H4 (cell line): ENCODE measurements at regions not wholly inside any gene's neighbourhood (a gene's known extent, or its start where the extent isn't known, plus 50 kb on each side); places are given as distances from the start of the nearest gene placed in this dataset.
"Not testable (repeated sequence)": the region's sequence is repeated elsewhere in the genome, so short reads cannot be mapped to it uniquely, and the experiment has no call there.

Experiments used
- DNase-seq: peaks from one replicate; pipeline ENCODE4 v3.0.0-alpha.2; 2015; ENCODE audit warnings: low spot score

- DNase-seq, result no peak
Measured at GRCh38 chr2:144999936-145000335, 480.0 kb upstream of the ZEB2 start.

DNA sequence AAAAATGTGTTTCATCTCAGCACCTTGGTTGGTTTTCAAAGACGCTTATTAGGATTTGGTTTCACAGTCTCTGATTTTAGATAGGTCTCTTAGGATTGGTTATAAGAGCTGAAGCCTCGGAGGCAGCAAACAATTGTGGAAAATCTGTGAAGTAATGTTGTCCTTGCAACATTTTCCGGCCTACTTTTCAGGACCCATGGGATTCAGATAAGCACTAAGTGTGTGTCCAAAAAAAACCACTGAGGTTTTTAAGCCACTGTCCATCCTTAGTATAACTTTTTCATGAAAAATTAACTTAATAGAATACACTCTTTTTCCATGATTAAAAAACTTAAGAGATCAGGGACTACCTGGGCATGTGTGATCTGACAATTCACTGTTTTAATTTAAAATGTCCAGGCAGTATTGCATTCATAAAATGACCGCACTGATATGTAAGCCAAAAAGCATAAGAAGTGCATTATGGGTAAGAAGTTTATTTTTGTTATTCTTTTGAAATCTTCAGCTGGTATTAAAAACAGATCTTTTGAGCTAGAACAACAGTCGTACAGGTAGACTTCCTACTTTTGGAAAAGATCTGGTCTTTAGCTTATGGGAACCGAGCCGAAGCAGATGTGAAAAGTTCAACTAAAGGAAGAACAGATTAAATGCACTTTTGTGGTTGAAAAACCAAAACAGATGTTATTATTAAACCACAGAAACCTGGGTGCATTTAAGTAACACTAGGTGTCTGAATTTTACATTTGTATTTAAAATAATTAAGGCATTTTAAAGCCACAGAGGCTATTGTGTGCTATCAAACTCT, 479.4 kb upstream of the ZEB2 start:
- no peak for DNase-seq

GRCh38 chr2:144998435-144998834, 478.5 kb upstream of the ZEB2 start:
- DNase-seq, result no peak

GRCh38 chr2:144996225-144996795, 476.4 kb upstream of the ZEB2 start:
- DNase-seq, result no peak

- DNase-seq, result no peak
Measured at GRCh38 chr2:144995482-144995881, 475.6 kb upstream of the ZEB2 start.

DNA sequence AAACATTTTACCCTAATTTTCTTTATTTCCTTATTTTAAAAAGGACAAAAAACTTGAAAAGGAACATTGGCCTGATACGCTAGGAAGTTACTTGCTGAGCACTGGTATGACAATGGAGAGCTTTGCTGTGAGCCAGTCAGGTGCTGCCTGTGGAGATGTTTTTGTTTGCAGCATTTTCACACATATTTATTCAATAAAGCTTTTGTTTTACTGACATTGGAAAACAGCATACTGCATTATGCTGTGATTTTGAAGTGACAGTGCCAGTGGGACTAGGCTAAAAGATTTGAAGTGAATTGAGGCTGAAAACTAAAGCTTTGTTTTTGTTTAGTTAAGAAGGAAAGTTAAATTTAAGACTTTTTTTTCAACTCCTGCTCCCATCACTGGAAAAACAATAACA, 470.7 kb upstream of the ZEB2 start:
- DNase-seq, result no peak

DNA sequence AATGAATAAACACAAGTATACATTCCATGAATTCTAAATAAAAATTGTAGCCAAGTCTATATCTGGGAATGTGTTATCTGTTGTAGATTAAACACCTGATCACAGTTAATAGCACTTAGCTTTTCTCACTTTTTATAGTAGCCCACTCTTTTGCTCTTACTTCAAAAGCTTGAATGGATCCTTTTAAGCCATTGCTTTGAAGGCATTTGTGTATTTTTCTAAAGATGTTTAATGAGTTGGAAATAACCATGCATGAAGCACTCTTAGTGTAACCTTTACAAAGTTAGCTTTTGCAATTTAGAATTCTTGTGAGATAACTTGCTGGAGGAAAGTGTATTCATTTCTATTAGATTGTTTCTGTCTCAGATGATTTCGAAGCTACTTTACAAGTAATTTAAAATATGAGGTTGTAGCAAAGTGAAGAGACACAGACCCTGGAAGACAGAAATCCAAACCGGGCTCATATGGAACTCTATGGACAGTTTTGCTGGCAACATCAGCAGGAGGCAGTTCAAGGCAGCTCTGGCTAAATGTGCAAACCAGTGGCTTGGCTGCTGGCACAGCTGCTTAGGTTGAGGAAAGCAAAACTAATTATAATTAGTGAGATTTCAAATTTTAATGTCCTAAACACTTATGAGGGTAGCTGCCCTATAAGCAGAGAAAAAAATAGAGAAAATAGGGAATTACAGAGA, 469.8 kb upstream of the ZEB2 start:
- no peak for DNase-seq

GRCh38 chr2:144988591-144988990, 468.7 kb upstream of the ZEB2 start:
- DNase-seq, result no peak

DNA sequence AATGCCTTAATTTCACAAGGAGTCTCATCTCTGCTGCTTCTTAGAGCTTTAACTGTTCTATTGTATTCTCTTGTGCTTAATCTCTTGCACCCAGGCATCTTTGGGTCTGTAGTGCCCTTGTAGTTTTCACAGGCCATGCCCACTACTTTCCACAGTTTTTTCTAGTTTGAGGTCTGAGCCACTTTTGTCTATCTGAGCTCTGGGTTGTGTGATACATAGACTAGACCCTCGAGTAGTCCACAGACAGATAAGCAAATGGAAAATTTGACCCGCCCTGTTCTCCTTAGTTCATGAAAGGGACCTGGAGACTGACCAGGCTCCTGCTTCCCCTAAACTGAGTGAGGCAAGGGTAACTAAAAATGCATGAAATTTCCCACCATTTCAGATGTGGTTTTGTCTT, 466.8 kb upstream of the ZEB2 start:
- no peak for DNase-seq

DNA sequence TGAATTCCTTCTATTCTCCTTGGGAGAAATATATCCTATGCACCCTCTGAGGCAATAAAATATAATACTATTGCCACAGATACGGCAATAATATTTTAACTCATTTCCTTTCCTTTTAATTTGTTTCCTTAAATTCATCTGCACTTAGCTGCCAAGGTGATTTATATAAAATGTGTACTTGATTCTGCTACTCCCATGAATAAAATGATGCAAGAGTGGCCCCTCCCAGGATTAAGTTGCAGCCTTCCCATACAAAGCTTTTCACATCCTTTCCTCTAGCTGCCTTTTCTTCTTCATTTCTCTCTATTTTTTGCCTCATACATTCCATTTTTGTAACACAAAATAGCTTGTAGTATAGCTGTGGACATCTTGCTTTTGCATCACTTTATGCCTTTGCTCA, 464.1 kb upstream of the ZEB2 start:
- DNase-seq, result no peak

GRCh38 chr2:144983107-144983506, 463.2 kb upstream of the ZEB2 start:
- no peak for DNase-seq

DNA sequence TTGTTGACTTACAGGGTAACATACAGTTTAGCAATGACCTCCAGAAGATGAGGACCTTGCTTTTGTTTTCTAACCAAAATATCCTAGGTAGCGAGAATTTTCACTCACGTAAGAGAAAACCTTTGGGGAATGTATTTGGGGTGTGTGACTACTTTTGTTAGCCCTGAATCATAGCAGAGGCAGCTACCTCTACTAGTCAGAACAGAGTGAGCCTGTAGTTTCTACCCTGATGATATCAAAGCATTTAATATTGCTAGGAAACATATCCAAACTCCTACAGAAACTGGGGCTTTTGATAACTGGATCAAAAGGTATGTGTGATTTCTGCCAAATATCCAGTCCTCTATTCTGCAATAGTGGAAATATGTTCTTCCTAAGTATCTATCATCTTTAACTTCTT, 462.6 kb upstream of the ZEB2 start:
- DNase-seq, result no peak

DNA sequence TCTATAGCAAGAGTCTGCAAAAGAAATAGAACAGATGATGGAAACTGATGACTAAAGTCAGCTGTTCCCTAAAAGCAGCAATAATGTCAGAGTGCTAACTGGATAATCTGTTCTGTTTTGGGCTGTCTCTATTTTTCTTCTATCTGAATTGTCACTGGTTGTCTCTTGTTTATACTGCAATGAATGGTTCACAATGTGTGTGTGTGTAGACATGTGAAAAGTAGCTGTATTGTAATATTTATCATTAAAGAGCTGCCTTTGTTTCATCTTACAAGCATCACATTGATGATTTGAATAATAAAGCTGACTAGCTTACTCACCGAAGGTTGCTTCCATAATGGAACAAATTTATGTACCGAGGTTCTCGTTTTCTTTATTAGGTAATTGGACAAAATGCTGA, 456.0 kb upstream of the ZEB2 start:
- DNase-seq, result no peak

DNA sequence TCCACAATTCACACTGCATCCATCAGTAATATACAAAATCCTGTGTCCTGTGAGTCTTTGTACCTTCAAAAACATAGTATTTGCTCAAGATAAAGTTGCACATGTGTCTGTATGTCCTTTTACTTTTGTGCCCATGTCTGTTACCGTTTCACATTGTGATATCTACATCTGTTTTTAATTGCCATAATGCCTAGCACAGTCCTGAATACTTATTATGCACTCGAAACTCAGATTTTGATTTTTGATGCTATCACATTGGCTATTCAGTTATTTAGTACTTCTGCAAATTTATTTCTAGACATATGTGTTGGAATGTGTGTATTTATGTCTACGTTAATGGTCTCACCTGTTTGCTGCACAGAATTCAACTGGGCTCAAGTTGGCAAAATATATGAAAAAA, 452.8 kb upstream of the ZEB2 start:
- no peak for DNase-seq

- DNase-seq, result no peak
Measured at GRCh38 chr2:144971786-144972335, 451.9 kb upstream of the ZEB2 start.

DNA sequence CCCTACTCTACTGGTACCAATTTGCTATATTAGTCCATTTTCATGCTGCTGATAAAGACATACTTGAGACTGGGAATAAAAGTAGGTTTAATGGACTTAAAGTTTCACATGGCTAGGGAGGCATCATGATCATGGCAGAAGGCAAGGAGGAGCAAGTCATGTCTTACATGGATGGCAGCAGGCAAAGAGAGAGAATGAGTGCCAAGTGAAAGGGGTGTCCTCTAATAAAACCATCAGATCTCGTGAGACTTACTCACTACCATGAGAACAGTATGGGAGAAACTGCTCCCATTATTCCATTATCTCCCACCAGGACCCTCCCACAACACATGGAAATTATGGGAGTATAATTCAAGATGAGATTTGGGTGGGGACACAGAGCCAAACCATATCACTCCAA, 450.5 kb upstream of the ZEB2 start:
- DNase-seq, result not testable (repeated sequence)

DNA sequence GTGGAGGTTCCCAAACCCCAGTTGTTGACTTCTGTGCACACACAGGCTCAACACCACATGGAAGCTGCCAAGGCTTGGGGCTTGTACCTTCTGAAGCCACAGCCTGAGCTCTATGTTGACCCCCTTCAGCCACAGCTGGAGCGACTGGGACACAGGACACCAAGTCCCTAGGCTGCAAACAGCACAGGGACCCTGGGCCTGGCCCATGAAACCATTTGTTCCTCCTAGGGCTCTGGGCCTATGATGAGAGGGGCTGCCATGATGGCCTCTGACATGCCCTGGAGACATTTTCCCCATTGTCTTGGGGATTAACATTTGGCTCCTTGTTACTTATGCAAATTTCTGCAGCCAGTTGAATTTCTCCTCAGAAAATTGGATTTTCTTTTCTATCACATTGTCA, 449.6 kb upstream of the ZEB2 start:
- DNase-seq, result not testable (repeated sequence)

DNA sequence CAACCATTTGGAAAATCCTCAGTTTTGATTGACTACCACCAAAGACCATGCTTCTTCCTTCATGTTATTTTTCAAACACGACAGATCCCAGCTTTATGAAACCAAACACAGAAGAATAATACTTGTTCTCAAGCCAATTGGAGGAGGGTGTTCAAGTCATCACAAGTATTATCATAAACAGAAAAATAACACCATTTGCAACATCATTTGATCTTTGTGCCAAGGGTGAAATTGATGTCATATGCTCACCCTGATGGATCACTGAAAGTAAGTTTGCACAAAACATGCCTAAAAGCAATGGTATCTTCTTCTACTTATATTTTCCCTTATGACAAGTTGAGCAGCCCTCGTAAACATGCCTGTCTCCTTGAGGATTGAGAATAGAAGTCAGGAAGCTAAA, 448.0 kb upstream of the ZEB2 start:
- DNase-seq, result no peak

DNA sequence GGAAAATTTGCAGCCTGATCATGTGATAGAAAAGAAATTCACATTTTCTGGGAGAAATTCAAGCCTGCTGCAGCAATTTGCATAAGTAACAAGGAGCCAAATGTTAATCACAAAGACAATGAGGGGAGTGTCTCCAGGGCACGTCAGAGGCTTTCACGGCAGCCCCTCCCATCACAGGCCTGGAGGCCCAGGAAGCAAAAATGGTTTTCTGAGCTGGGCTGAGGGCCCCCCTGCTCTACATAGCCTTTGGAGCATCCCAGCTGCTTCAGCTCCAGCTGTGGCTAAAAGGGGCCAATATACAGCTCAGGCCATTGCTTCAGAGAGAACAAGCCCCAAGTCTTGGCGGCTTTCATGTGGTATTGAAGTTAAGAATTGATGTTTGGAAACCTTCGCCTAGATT, 445.3 kb upstream of the ZEB2 start:
- no peak for DNase-seq

DNA sequence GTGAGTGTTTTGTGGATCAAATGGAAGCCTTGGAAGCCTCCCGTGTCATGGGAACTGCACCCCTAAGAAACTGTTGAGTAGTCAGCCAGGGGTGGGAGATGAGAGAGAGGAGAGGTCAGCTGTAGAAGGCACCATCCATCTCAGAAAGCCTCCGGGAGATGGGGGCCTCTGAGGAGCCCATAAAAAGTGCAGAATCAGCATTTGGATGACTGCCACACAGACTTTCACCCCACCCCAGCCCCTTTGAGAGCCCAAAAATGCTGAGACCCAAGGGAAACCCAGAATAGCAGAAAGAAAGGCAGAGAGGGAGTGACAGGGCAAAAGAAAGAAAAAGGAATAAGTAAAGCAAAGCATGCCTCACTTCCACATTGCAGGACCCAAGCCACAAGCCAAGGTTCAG, 443.1 kb upstream of the ZEB2 start:
- no peak for DNase-seq

- no peak for DNase-seq
Measured at GRCh38 chr2:144959416-144959815, 439.5 kb upstream of the ZEB2 start.

DNA sequence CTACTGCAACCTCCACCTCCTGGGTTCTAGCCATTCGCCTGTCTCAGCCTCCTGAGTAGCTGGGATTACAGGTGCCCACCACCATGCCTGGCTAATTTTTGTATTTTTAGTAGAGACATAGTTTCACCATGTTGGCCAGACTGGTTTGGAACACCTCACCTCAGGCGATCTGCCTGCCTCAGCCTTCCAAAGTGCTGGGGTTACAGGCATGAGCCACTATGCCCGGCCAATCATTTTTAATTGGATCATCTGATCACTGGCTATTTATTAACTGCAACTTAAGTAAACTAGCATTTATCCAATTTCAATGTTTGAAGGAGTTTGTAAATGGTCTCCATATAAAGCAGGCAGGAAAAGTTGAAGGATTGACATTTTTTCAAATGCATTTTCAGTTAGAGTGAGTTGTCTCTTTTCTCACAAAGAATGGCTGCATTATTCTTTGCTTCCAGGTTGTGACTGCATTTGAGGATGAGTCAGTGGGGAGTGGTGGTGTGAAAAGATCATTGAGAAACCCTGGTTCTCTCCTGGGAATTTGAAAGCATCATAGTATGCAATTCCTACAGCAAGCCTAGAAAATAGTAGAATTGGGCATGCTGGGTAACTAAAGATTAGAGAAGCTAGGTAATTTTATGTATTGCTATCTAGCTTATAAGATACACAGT, 431.1 kb upstream of the ZEB2 start:
- DNase-seq, result peak; percentile 8
